PC-3 (cell line): ENCODE measurements at regions not wholly inside any gene's neighbourhood (a gene's known extent, or its start where the extent isn't known, plus 50 kb on each side); places are given as distances from the start of the nearest gene placed in this dataset.

Experiments used
- ATAC-seq: fragments of 200-7000 bp; cut with Tn5 transposase; 2 replicates; pipeline ENCODE4 v1.9.1; 2020; ENCODE audit warnings: mild to moderate bottlenecking, moderate library complexity
- BruUV-seq: library from RNA; stranded (reverse); fragments of 400-500 nt; replicated peaks from 2 replicates; lab custom pipeline; 2021; lab: Mats Ljungman, UMichigan
- CTCF ChIA-PET: fragments of 300-600 bp; sonication (Branson Sonifier 250); formaldehyde crosslinking; loops from one replicate; lab custom pipeline; 2022; ENCODE audit warnings: antibody characterized with exemption; lab: Charles Lee
- POLR2A ChIA-PET: fragments of 300-600 bp; sonication (Branson Sonifier 250); formaldehyde crosslinking; loops from one replicate; lab custom pipeline; 2022; ENCODE audit warnings: antibody characterized with exemption; ENCODE audit not compliant: unreplicated experiment; lab: Charles Lee
- DNase-seq: peaks from one replicate; pipeline ENCODE4 v3.0.0-alpha.2; 2015
- H2AFZ ChIP-seq: fragments of 300-600 bp; sonication (generic); 2 replicates; pipeline ENCODE4 v1.6.0; 2016; ENCODE audit warnings: antibody characterized with exemption, low read length
- H3F3A ChIP-seq: fragments of 300-600 bp; sonication (generic); one replicate; pipeline ENCODE4 v1.6.0; 2017; ENCODE audit warnings: antibody characterized with exemption, low read length, control low read depth, mild to moderate bottlenecking; ENCODE audit not compliant: unreplicated experiment
- H3K27ac ChIP-seq: fragments of 300-600 bp; sonication (generic); 2 replicates; pipeline ENCODE4 v1.5.1; 2016; ENCODE audit warnings: mild to moderate bottlenecking, low read length
- H3K27me3 ChIP-seq: fragments of 300-600 bp; sonication (generic); 2 replicates; pipeline ENCODE4 v1.6.1; 2016; ENCODE audit warnings: low read length, mixed read lengths
- H3K36me3 ChIP-seq: fragments of 300-600 bp; sonication (generic); 2 replicates; pipeline ENCODE4 v1.6.1; 2016; ENCODE audit warnings: low read depth, mixed run types, low read length, mixed read lengths
- H3K4me1 ChIP-seq: fragments of 300-600 bp; sonication (generic); 2 replicates; pipeline ENCODE4 v1.5.1; 2016; ENCODE audit warnings: low read length; ENCODE audit not compliant: insufficient read depth
- H3K4me2 ChIP-seq: fragments of 300-600 bp; sonication (generic); 2 replicates; pipeline ENCODE4 v1.6.0; 2016; ENCODE audit warnings: low read length
- H3K4me3 ChIP-seq: fragments of 300-600 bp; sonication (generic); 2 replicates; pipeline ENCODE4 v1.5.1; 2016; ENCODE audit warnings: mild to moderate bottlenecking, low read length, mixed read lengths
- H3K79me2 ChIP-seq: fragments of 300-600 bp; sonication (generic); 2 replicates; pipeline ENCODE4 v1.6.1; 2017; ENCODE audit warnings: low read length, mixed read lengths
- H3K9ac ChIP-seq: fragments of 300-600 bp; sonication (generic); 2 replicates; pipeline ENCODE4 v1.6.0; 2016; ENCODE audit warnings: mild to moderate bottlenecking, low read length
- H3K9me2 ChIP-seq: fragments of 300-600 bp; sonication (generic); replicated peaks from 2 replicates; pipeline ENCODE4 v1.6.1; 2016; ENCODE audit warnings: mixed run types, low read length, mixed read lengths
- H3K9me3 ChIP-seq: fragments of 300-600 bp; sonication (generic); 2 replicates; pipeline ENCODE4 v1.6.1; 2016; ENCODE audit warnings: low read length, mixed read lengths
- H4K20me1 ChIP-seq: fragments of 300-600 bp; sonication (generic); 2 replicates; pipeline ENCODE4 v1.6.1; 2016; ENCODE audit warnings: low read length, mixed read lengths
- CTCF ChIP-seq: fragments of 300-600 bp; sonication (generic); conservative IDR thresholded peaks from 2 replicates; pipeline ENCODE4 v1.5.1; 2017; ENCODE audit warnings: antibody characterized with exemption, low read depth, mild to moderate bottlenecking, low read length
- EZH2 ChIP-seq: fragments of 300-600 bp; sonication (generic); IDR thresholded peaks from one replicate; pipeline ENCODE4 v1.6.1; 2017; ENCODE audit warnings: antibody characterized with exemption, mild to moderate bottlenecking, low read length; ENCODE audit not compliant: unreplicated experiment
- EZH2phosphoT487 ChIP-seq: fragments of 300-600 bp; sonication (generic); IDR thresholded peaks from 2 replicates; pipeline ENCODE4 v1.6.1; 2018; ENCODE audit warnings: mild to moderate bottlenecking, antibody characterized with exemption, low read length, borderline replicate concordance
- intact Hi-C: fragments of 100-400 bp; cut with micrococcal nuclease; formaldehyde crosslinking; loops from 2 replicates; pipeline ENCODE4 v1.9.0; 2023

DNA sequence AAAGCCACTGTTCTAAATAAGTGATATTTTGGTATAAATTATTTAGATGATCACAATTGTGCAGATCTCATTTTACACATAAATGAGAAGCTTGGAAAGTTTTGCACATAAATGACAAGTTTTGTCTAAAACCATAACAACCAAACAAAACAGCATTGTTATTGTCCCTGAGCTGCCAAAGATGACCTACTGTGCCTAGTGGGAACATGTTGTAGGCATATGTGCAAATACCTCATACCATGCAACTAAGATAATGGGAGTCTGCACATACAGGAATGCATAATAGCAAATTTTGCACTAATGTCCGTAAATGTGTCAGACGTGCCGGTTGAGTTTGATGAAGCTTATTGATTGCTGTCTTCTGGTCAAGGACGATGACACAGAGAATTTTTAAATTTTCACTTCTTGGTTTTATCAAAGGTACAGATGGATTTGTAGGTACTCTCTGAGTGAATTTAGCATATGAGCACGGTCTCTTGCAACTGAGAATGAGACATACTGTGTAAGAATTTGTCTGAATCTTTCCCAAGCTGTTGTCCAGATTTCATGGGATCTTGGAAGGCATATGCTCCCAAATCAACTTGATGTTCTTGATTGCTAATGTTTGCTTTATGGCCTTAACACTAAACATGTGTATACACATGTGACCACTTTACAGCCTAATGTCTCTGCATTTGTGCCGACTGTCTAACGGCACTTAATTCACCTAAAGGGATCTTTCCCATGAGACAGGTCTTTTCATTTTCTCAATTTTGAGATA is 1133.5 kb downstream of the FAT4 start:
- Histone ChIP-seq H3K9me3 (no peaks in the 10 kb centered on the region), H3K36me3 (no peaks in the 10 kb centered on the region), H3K9me2 (no peaks in the 10 kb centered on the region), H2AFZ (no peak overlapping the region), H3K79me2 (no peaks in the 10 kb centered on the region), H4K20me1 (no peaks in the 10 kb centered on the region), H3K4me2 (no peak overlapping the region), H3K27me3 (no peaks in the 10 kb centered on the region), H3F3A (no peaks in the 10 kb centered on the region), H3K9ac (no peak overlapping the region), H3K4me3 (no peak overlapping the region), H3K27ac (no peak overlapping the region), H3K4me1 (no peaks in the 10 kb centered on the region)
- POLR2A ChIA-PET = no interaction called here
- no peak for DNase-seq
- TF ChIP-seq EZH2 (no peak), CTCF (no peak), EZH2phosphoT487 (no peak)
- ATAC-seq = no peak
- CTCF ChIA-PET = no interaction called here
- BruUV-seq = no TSS peak
- intact Hi-C loops = no loop called here

DNA sequence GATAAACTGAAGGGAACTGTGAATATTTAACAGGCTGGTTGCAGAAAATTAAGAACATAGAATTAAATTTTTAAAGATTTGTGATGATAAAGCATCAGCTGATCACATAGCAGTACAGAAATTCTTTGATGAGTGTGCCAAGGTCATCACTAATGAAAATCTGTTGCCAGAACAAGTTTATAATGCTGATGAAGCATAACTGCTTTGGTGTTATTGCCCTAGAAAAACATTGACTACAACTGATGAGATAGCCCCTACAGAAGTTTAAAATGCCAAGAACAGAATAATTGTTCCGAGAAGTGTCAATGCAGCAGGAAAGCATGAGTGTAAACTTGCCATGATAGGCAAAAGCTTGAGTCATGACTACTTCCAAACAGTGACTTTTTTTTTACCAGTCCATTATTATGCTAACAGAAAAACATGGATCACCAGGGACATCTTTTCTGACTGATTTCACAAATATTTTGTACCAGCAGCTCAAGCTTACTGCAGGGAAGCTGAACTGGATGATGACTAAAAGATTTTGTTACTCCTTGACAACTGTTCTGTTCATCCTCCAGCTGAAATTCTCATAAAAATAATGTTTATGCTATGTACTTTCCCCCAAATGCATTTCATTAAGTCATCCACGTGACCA is 1136.6 kb downstream of the FAT4 start:
- Histone ChIP-seq H3K4me3 (no peak overlapping the region), H3K36me3 (no peaks in the 10 kb centered on the region), H3K9me2 (no peaks in the 10 kb centered on the region), H3K27me3 (no peaks in the 10 kb centered on the region), H2AFZ (no peak overlapping the region), H3K9ac (no peak overlapping the region), H3K27ac (no peak overlapping the region), H3F3A (no peaks in the 10 kb centered on the region), H3K9me3 (no peaks in the 10 kb centered on the region), H3K4me1 (no peaks in the 10 kb centered on the region), H4K20me1 (no peaks in the 10 kb centered on the region), H3K79me2 (no peaks in the 10 kb centered on the region), H3K4me2 (no peak overlapping the region)
- DNase-seq = no peak
- no TSS peak for BruUV-seq
- intact Hi-C loops = no loop called here
- no peak for ATAC-seq
- ChIA-PET POLR2A (no interaction called here), CTCF (no interaction called here)
- no peak for TF ChIP-seq EZH2phosphoT487
- no peak for TF ChIP-seq CTCF
- TF ChIP-seq EZH2 = no peak

- no peak for DNase-seq
- Histone ChIP-seq H3K36me3 (no peaks in the 10 kb centered on the region), H3F3A (no peaks in the 10 kb centered on the region), H3K4me1 (no peaks in the 10 kb centered on the region), H3K4me2 (no peak overlapping the region), H3K9ac (no peak overlapping the region), H3K9me3 (no peaks in the 10 kb centered on the region), H3K79me2 (no peaks in the 10 kb centered on the region), H3K4me3 (no peak overlapping the region), H2AFZ (no peak overlapping the region), H4K20me1 (no peaks in the 10 kb centered on the region), H3K27me3 (no peaks in the 10 kb centered on the region), H3K9me2 (no peaks in the 10 kb centered on the region), H3K27ac (no peak overlapping the region)
- ATAC-seq = no peak
- intact Hi-C loops = no loop called here
- ChIA-PET CTCF (no interaction called here), POLR2A (no interaction called here)
- no TSS peak for BruUV-seq
- TF ChIP-seq EZH2 (no peak), EZH2phosphoT487 (no peak), CTCF (no peak)
These were observed 1141.1 kb downstream of the FAT4 start for GRCh38 chr4:126455865-126456264.
